Transverse colon (tissue), 4 donors: ENCODE measurements at regions not wholly inside any gene's neighbourhood (a gene's known extent, or its start where the extent isn't known, plus 50 kb on each side); places are given as distances from the start of the nearest gene placed in this dataset.

Source experiments
- DNase-seq: peaks from one replicate; pipeline ENCODE4 v3.0.0-alpha.2; 2019
- H3K27ac ChIP-seq, 4 donors: fragments of 200-600 bp; sonication (generic); 2 replicates each; pipeline ENCODE4 v1.5.1; 2016 to 2018; ENCODE audit warnings: inconsistent platforms in 4 of 4
- H3K27me3 ChIP-seq: fragments of 200-600 bp; sonication (generic); 2 replicates; pipeline ENCODE4 v1.5.1; 2017; ENCODE audit warnings: inconsistent platforms
- H3K36me3 ChIP-seq, 4 donors: fragments of 200-600 bp; sonication (generic); 2 replicates each; pipeline ENCODE4 v1.5.1; 2017 to 2019; ENCODE audit warnings: inconsistent platforms in 4 of 4
- H3K4me1 ChIP-seq, 4 donors: fragments of 200-600 bp; sonication (generic); 2 replicates each; pipeline ENCODE4 v1.5.1; 2017 to 2020; ENCODE audit warnings: inconsistent platforms in 4 of 4
- H3K4me3 ChIP-seq, 4 donors: fragments of 200-600 bp; sonication (generic); 1 replicate in 1 of 4; 2 replicates in 3 of 4; pipeline versions ENCODE4 v1.5.1 to v1.6.1; 2017 to 2019; ENCODE audit warnings: inconsistent platforms in 4 of 4
- H3K9me3 ChIP-seq, 2 donors: fragments of 200-600 bp; sonication (generic); 2 replicates each; pipeline ENCODE4 v1.5.1; 2017 to 2019; ENCODE audit warnings: inconsistent platforms in 2 of 2
- CTCF ChIP-seq, 5 experiments: fragments of 200-600 bp in 3 of 5; fragments of 450-650 bp in 2 of 5; sonication (generic) in 3 of 5; IDR thresholded peaks; 1 replicate in 2 of 5; 2 replicates in 3 of 5; pipeline ENCODE4 v1.5.1; 2016 to 2017; ENCODE audit warnings: antibody characterized with exemption in 5 of 5, inconsistent platforms in 3 of 5, mild to moderate bottlenecking in 2 of 5, moderate library complexity in 1 of 5
- EP300 ChIP-seq: sonication (generic); formaldehyde crosslinking; IDR thresholded peaks from one replicate; pipeline ENCODE4 v1.6.1; 2017; ENCODE audit warnings: antibody characterized with exemption, low read depth
- POLR2A ChIP-seq: fragments of 450-650 bp; IDR thresholded peaks from one replicate; pipeline ENCODE4 v1.6.1; 2016; ENCODE audit warnings: antibody characterized with exemption, mild to moderate bottlenecking, moderate library complexity
- POLR2AphosphoS5 ChIP-seq, 3 donors: sonication (generic); formaldehyde crosslinking; IDR thresholded peaks; one replicate each; pipeline ENCODE4 v1.6.1; 2016; ENCODE audit warnings: antibody characterized with exemption in 3 of 3
- WGBS, 2 donors: methylation state at CpG; one replicate each; pipeline ENCODE4 v1.1.5; 2018; ENCODE audit warnings: low coverage in 1 of 2; 5-methylcytosine and 5-hydroxymethylcytosine counted together
- in situ Hi-C, 4 donors: fragments of 200-750 bp; cut with MboI; loops; one replicate each; pipeline versions ENCODE4 v1.15.0 to v1.15.1; 2017; ENCODE audit warnings: low sequenced_read_pairs in 3 of 4, low pct_ligation_motif_present in 1 of 4, low pct_unique_long_range_greater_than_20kb in 1 of 4
- intact Hi-C: fragments of 100-400 bp; cut with DNase I; formaldehyde crosslinking; loops from one replicate; pipeline ENCODE4 v1.15.1; 2023; ENCODE audit warnings: low total_unique reads

- Histone ChIP-seq H3K4me3 (no peak overlapping the region), H3K27me3 (no peaks in the 10 kb centered on the region), H3K9me3 (no peaks in the 10 kb centered on the region), H3K36me3 (no peaks in the 10 kb centered on the region), H3K27ac (no peak overlapping the region), H3K4me1 (no peaks in the 10 kb centered on the region)
- intact Hi-C loops (no loop called here), in situ Hi-C loops (no loop called here)
- 75% methylated on average over 1 of the region's 1 CpG; no CpG with 5 or more reads in 1 of the 2 donors for WGBS, 2 donors
- TF ChIP-seq POLR2A (no peak), EP300 (no peak), CTCF (IDR thresholded peaks at IDR 0.05) (no peak), POLR2AphosphoS5 (IDR thresholded peaks at IDR 0.05) (no peak)
- DNase-seq = no peak
Observed at GRCh38 chr20:51265361-51265760, 242.5 kb upstream of the KCNG1 start.

GRCh38 chr20:51262240-51262639, 239.3 kb upstream of the KCNG1 start:
- in situ Hi-C loops = no loop called here

GRCh38 chr20:51259455-51259854, 236.5 kb upstream of the KCNG1 start:
- Histone ChIP-seq H3K27ac (no peak overlapping the region), H3K9me3 (no peaks in the 10 kb centered on the region), H3K4me1 (no peaks in the 10 kb centered on the region), H3K27me3 (peaks cover 9% of the 10 kb centered on the region), H3K4me3 (no peak overlapping the region), H3K36me3 (no peaks in the 10 kb centered on the region)
- in situ Hi-C loops (no loop called here), intact Hi-C loops (no loop called here)
- no peak for DNase-seq
- 79% methylated on average over 4 of the region's 4 CpGs; no CpG with 5 or more reads in 1 of the 2 donors for WGBS, 2 donors
- TF ChIP-seq POLR2A = no peak
- no peak for TF ChIP-seq EP300

More at GRCh38 chr20:51262240-51262639, 239.3 kb upstream of the KCNG1 start:
- Histone ChIP-seq H3K27ac (no peak overlapping the region), H3K4me1 (no peaks in the 10 kb centered on the region), H3K9me3 (no peaks in the 10 kb centered on the region), H3K36me3 (no peaks in the 10 kb centered on the region), H3K4me3 (no peak overlapping the region), H3K27me3 (no peaks in the 10 kb centered on the region)
- intact Hi-C loops = no loop called here
- TF ChIP-seq EP300 (no peak), POLR2AphosphoS5 (IDR thresholded peaks at IDR 0.05) (no peak), POLR2A (no peak), CTCF (IDR thresholded peaks at IDR 0.05) (no peak)
- DNase-seq = no peak
- WGBS, 2 donors = 67 to 80% methylated on average over 9 of the region's 9 CpGs

- H3K27me3 ChIP-seq = peaks cover 17% of the 10 kb centered on the region
- H3K27ac ChIP-seq = no peak overlapping the region
- TF ChIP-seq EP300 = no peak
- TF ChIP-seq POLR2A = no peak
- no peak for TF ChIP-seq POLR2AphosphoS5 (IDR thresholded peaks at IDR 0.05)
- TF ChIP-seq CTCF (IDR thresholded peaks at IDR 0.05) = no peak
- DNase-seq = no peak
- 84 to 100% methylated on average over 2 to 3 of the region's 3 CpGs for WGBS, 2 donors
- H3K36me3 ChIP-seq = no peaks in the 10 kb centered on the region
- in situ Hi-C loops = no loop called here
- intact Hi-C loops = no loop called here
- no peaks in the 10 kb centered on the region for H3K9me3 ChIP-seq
- H3K4me1 ChIP-seq = no peaks in the 10 kb centered on the region
- no peak overlapping the region for H3K4me3 ChIP-seq
Observed at GRCh38 chr20:51258582-51259165, 235.8 kb upstream of the KCNG1 start.

- Histone ChIP-seq H3K4me3 (no peak overlapping the region), H3K36me3 (no peaks in the 10 kb centered on the region), H3K27ac (no peak overlapping the region), H3K27me3 (peaks cover 26% of the 10 kb centered on the region), H3K4me1 (no peaks in the 10 kb centered on the region), H3K9me3 (no peaks in the 10 kb centered on the region)
- in situ Hi-C loops = no loop called here
- intact Hi-C loops = no loop called here
- TF ChIP-seq CTCF (IDR thresholded peaks at IDR 0.05) (no peak), POLR2A (no peak), EP300 (no peak), POLR2AphosphoS5 (IDR thresholded peaks at IDR 0.05) (no peak)
- 60 to 87% methylated on average over 1 to 3 of the region's 3 CpGs for WGBS, 2 donors
- no peak for DNase-seq
Observed at GRCh38 chr20:51255417-51255816, 232.5 kb upstream of the KCNG1 start.
